Right lobe of liver (tissue), 4 donors: ENCODE measurements at regions not wholly inside any gene's neighbourhood (a gene's known extent, or its start where the extent isn't known, plus 50 kb on each side); places are given as distances from the start of the nearest gene placed in this dataset.

Experiments
- POLR2A ChIP-seq: fragments of 450-650 bp; IDR thresholded peaks from one replicate; pipeline ENCODE4 v1.6.1; 2017; ENCODE audit warnings: antibody characterized with exemption, mild to moderate bottlenecking
- TF ChIP-seq, protein P1 (sequence below), 4 donors: fragments of 200-600 bp in 3 of 4; fragments of 450-650 bp in 1 of 4; IDR thresholded peaks; one replicate each; pipeline versions ENCODE4 v1.5.1 to v1.8.0; 2016 to 2022; ENCODE audit warnings: antibody characterized with exemption in 4 of 4, mild to moderate bottlenecking in 2 of 4
- donor health status: DM: no; HTN: no; CAD: no.
- donor health status: DM: no; HTN: no; CAD: no.
- donor health status: DM: no; HTN: yes; CAD: no.

DNA sequence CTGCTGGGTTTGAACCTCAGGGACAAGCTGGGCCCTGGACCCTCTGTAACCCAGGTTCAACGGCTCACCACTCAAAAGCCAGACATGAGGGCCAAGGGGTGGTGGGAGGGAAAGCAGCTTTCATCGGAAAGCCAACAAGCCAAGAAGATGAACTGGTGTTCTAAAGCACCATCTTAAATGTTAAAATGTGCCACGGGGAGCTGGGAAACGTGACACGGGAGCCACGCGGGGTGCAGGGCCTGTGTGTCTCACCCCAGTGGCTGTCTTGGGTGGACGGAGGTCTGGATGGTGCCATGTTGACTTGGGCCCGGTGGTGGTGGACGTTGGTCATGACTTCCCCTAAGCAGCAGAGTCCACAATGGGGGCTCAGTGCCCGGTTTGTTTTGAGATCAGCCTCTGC lies 97.7 kb upstream of the SFSWAP start:
- TF ChIP-seq, protein P1, sequence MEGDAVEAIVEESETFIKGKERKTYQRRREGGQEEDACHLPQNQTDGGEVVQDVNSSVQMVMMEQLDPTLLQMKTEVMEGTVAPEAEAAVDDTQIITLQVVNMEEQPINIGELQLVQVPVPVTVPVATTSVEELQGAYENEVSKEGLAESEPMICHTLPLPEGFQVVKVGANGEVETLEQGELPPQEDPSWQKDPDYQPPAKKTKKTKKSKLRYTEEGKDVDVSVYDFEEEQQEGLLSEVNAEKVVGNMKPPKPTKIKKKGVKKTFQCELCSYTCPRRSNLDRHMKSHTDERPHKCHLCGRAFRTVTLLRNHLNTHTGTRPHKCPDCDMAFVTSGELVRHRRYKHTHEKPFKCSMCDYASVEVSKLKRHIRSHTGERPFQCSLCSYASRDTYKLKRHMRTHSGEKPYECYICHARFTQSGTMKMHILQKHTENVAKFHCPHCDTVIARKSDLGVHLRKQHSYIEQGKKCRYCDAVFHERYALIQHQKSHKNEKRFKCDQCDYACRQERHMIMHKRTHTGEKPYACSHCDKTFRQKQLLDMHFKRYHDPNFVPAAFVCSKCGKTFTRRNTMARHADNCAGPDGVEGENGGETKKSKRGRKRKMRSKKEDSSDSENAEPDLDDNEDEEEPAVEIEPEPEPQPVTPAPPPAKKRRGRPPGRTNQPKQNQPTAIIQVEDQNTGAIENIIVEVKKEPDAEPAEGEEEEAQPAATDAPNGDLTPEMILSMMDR (IDR thresholded peaks at IDR 0.05): no peak
- no peak for TF ChIP-seq POLR2A
